Natural killer cell (primary cell): ENCODE measurements at regions not wholly inside any gene's neighbourhood (a gene's known extent, or its start where the extent isn't known, plus 50 kb on each side); places are given as distances from the start of the nearest gene placed in this dataset.

Source experiments
- ATAC-seq, 3 donors: fragments of 150-1000 bp in 2 of 3; fragments of 200-7000 bp in 1 of 3; cut with Tn5 transposase; 1 replicate in 1 of 3; 2 replicates in 2 of 3; pipeline ENCODE4 v1.10.0; 2021; ENCODE audit warnings: mild to moderate bottlenecking in 2 of 3, moderate library complexity in 2 of 3
- DNase-seq, 2 donors: peaks; one replicate each; pipeline versions ENCODE4 v3.0.0 to v3.0.0-alpha.2; 2013 to 2021; ENCODE audit warnings: mixed read lengths in 1 of 2
- H3K27ac ChIP-seq: one replicate; pipeline ENCODE4 v1.5.1; 2013; ENCODE audit warnings: mild to moderate bottlenecking, low read length
- H3K27me3 ChIP-seq: one replicate; pipeline ENCODE4 v1.6.1; 2013; ENCODE audit warnings: low read length; ENCODE audit not compliant: control insufficient read depth, insufficient read depth
- H3K36me3 ChIP-seq: one replicate; pipeline ENCODE4 v1.6.1; 2013; ENCODE audit warnings: low read length; ENCODE audit not compliant: control insufficient read depth, insufficient read depth
- H3K4me1 ChIP-seq: one replicate; pipeline ENCODE4 v1.6.1; 2013; ENCODE audit warnings: low read length; ENCODE audit not compliant: control insufficient read depth, insufficient read depth
- H3K4me3 ChIP-seq: one replicate; pipeline ENCODE4 v1.5.1; 2013; ENCODE audit warnings: low read length
- H3K9me3 ChIP-seq: one replicate; pipeline ENCODE4 v1.6.1; 2013; ENCODE audit warnings: low read length; ENCODE audit not compliant: control insufficient read depth, insufficient read depth
- H3K27ac Mint-ChIP-seq, 2 donors: one replicate each; pipeline ENCODE4 v1.8.0; 2022; ENCODE audit warnings: mild to moderate bottlenecking in 2 of 2, mixed read lengths in 2 of 2, moderate library complexity in 1 of 2
- H3K27me3 Mint-ChIP-seq, 2 donors: one replicate each; pipeline ENCODE4 v1.8.0; 2022; ENCODE audit warnings: low read depth in 2 of 2, mixed read lengths in 2 of 2
- H3K36me3 Mint-ChIP-seq: one replicate; pipeline ENCODE4 v1.8.0; 2022; ENCODE audit warnings: mixed read lengths
- H3K4me1 Mint-ChIP-seq, 2 donors: one replicate each; pipeline ENCODE4 v1.8.0; 2022; ENCODE audit warnings: mixed read lengths in 2 of 2
- H3K4me3 Mint-ChIP-seq: one replicate; pipeline ENCODE4 v1.8.0; 2022; ENCODE audit warnings: mild to moderate bottlenecking, moderate library complexity, mixed read lengths
- H3K9me3 Mint-ChIP-seq, 2 donors: one replicate each; pipeline ENCODE4 v1.8.0; 2022; ENCODE audit warnings: mixed read lengths in 2 of 2
- WGBS: methylation state at CpG from one replicate; pipeline ENCODE4 v1.1.7; 2013; ENCODE audit warnings: missing lambda C conversion rate; ENCODE audit not compliant: insufficient coverage; 5-methylcytosine and 5-hydroxymethylcytosine counted together
- intact Hi-C: fragments of 100-400 bp; cut with micrococcal nuclease; formaldehyde crosslinking; loops from one replicate; pipeline ENCODE4 v1.14.2; 2022
- TF ChIP-seq, protein P1 (sequence below): fragments of 200-600 bp; IDR thresholded peaks from one replicate; pipeline ENCODE4 v1.8.0; 2022; ENCODE audit warnings: antibody characterized with exemption

DNA sequence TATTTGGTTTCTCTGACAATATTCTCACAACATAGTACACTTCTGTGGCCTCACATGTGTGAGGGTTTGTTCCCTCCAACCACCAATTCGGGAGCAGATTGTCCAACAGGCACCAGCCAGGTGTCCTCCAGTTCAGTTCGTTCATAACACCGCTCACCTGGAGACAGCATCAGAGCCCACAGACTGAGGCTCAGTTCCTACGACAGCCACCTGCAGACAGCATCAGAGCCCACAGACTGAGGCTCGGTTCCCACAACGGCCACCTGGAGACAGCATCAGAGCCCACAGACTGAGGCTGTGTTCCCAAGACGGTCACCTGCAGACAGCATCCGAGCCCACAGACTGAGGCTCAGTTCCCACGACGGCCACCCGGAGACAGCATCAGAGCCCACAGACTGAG, 58.2 kb upstream of the SNTG2 start:
- Mint-ChIP-seq H3K36me3 (peaks cover 12% of the 10 kb centered on the region), H3K27me3 (peaks cover 12 to 44% of the 10 kb centered on the region in 2 donors), H3K27ac (no peak overlapping the region), H3K9me3 (peaks cover 4 to 10% of the 10 kb centered on the region in 2 donors), H3K4me3 (no peak overlapping the region), H3K4me1 (no peaks in the 10 kb centered on the region)
- no peak overlapping the region for H3K4me3 ChIP-seq
- WGBS = 68% methylated on average over 11 of the region's 11 CpGs
- DNase-seq (peak in 1 of 2 donors; percentile 6), ATAC-seq (no peak)
- intact Hi-C loops = no loop called here
- no peak overlapping the region for H3K27ac ChIP-seq
- peaks cover 12% of the 10 kb centered on the region for H3K9me3 ChIP-seq
- H3K27me3 ChIP-seq = peaks cover 2% of the 10 kb centered on the region
- no peaks in the 10 kb centered on the region for H3K4me1 ChIP-seq
- TF ChIP-seq, protein P1, sequence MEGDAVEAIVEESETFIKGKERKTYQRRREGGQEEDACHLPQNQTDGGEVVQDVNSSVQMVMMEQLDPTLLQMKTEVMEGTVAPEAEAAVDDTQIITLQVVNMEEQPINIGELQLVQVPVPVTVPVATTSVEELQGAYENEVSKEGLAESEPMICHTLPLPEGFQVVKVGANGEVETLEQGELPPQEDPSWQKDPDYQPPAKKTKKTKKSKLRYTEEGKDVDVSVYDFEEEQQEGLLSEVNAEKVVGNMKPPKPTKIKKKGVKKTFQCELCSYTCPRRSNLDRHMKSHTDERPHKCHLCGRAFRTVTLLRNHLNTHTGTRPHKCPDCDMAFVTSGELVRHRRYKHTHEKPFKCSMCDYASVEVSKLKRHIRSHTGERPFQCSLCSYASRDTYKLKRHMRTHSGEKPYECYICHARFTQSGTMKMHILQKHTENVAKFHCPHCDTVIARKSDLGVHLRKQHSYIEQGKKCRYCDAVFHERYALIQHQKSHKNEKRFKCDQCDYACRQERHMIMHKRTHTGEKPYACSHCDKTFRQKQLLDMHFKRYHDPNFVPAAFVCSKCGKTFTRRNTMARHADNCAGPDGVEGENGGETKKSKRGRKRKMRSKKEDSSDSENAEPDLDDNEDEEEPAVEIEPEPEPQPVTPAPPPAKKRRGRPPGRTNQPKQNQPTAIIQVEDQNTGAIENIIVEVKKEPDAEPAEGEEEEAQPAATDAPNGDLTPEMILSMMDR = no peak
- no peaks in the 10 kb centered on the region for H3K36me3 ChIP-seq

DNA sequence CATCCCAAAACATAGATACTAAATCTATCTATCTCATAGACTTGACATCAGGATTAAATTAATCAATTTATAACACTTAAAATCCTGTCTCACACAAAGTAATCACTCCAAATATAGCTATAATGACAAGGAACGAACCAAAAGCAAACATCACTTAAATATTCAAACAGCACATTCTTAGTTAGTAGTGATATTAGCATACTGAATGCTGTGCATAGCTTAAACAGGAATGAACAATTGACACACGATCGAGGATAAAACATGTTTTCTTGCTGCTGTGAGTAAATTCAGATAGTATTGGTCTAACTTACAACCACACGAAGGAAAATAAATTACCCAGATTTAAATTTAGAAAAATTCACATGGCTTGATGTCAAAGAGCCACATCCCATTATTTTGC, 58.9 kb upstream of the SNTG2 start:
- peaks cover 12% of the 10 kb centered on the region for H3K36me3 Mint-ChIP-seq
- Histone ChIP-seq H3K4me1 (no peaks in the 10 kb centered on the region), H3K36me3 (no peaks in the 10 kb centered on the region), H3K27ac (no peak overlapping the region), H3K27me3 (peaks cover 2% of the 10 kb centered on the region), H3K9me3 (peaks cover 6% of the 10 kb centered on the region), H3K4me3 (no peak overlapping the region)
- no peaks in the 10 kb centered on the region for H3K4me1 Mint-ChIP-seq
- TF ChIP-seq, protein P1 = no peak
- intact Hi-C loops = no loop called here
- H3K27me3 Mint-ChIP-seq = peaks cover 12 to 48% of the 10 kb centered on the region in 2 donors
- H3K4me3 Mint-ChIP-seq = no peak overlapping the region
- WGBS = 98% methylated on average over 3 of the region's 4 CpGs
- H3K9me3 Mint-ChIP-seq = peaks cover 4 to 10% of the 10 kb centered on the region in 2 donors
- DNase-seq (no peak), ATAC-seq (no peak)
- no peak overlapping the region for H3K27ac Mint-ChIP-seq

DNA sequence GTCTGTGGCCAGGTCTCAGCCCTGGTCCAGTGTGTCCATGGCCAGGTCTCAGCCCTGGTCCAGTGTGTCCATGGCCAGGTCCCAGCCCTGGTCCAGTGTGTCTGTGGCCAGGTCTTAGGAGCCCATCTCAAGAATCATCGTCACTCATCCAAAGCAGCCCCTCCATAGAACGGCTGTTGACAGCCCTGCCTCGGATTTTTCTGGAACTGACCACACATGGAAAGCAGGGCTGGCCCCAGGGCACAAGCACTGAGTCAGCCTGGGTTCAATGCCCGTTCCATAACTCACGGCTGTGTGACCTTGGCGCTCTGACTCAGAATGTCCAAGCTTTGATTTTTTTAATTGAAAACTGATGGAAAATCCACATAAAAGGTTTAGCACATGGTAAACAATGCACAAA, 59.9 kb upstream of the SNTG2 start:
- Mint-ChIP-seq H3K4me1 (no peaks in the 10 kb centered on the region), H3K4me3 (no peak overlapping the region), H3K27me3 (peaks cover 12 to 50% of the 10 kb centered on the region in 2 donors), H3K9me3 (peaks cover 0 to 2% of the 10 kb centered on the region in 2 donors), H3K27ac (no peak overlapping the region), H3K36me3 (peaks cover 3% of the 10 kb centered on the region)
- DNase-seq = no peak
- intact Hi-C loops = no loop called here
- no peaks in the 10 kb centered on the region for H3K4me1 ChIP-seq
- no peak for ATAC-seq
- TF ChIP-seq, protein P1 = no peak
- H3K36me3 ChIP-seq = no peaks in the 10 kb centered on the region
- no peak overlapping the region for H3K4me3 ChIP-seq
- no peak overlapping the region for H3K27ac ChIP-seq
- peaks cover 2% of the 10 kb centered on the region for H3K27me3 ChIP-seq
- H3K9me3 ChIP-seq = peaks cover under 1% of the 10 kb centered on the region
- WGBS = 89% methylated on average over 6 of the region's 6 CpGs

DNA sequence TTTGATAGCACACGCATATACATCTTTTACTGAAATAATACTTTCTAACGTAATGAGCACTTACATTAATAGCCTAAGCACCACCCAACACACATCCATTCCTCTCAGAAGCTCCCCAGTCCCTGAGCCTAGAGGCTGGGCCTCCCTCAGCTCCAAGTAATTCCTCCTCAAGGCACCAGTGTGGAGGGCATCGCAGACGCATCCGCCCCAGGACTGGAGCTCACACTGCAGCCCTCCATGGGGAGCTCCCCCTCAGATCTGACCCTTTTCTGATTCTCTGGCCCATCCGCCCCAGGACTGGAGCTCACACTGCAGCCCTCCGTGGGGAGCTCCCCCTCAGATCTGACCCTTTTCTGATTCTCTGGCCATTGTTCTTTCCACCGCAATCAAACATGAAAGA, 60.4 kb upstream of the SNTG2 start:
- H3K27ac ChIP-seq = no peak overlapping the region
- WGBS = 84% methylated on average over 8 of the region's 8 CpGs
- H3K27me3 ChIP-seq = peaks cover 2% of the 10 kb centered on the region
- TF ChIP-seq, protein P1 = no peak
- ATAC-seq = peak in 1 of 3 donors; percentile 42
- Mint-ChIP-seq H3K9me3 (no peaks in the 10 kb centered on the region), H3K27ac (no peak overlapping the region), H3K4me3 (no peak overlapping the region), H3K4me1 (no peaks in the 10 kb centered on the region), H3K27me3 (peaks cover 12 to 51% of the 10 kb centered on the region in 2 donors), H3K36me3 (no peaks in the 10 kb centered on the region)
- H3K9me3 ChIP-seq = no peaks in the 10 kb centered on the region
- H3K4me1 ChIP-seq = no peaks in the 10 kb centered on the region
- no peak for DNase-seq
- intact Hi-C loops = no loop called here
- no peak overlapping the region for H3K4me3 ChIP-seq
- H3K36me3 ChIP-seq = no peaks in the 10 kb centered on the region
